COLO668 (cell line): ENCODE measurements at regions not wholly inside any gene's neighbourhood (a gene's known extent, or its start where the extent isn't known, plus 50 kb on each side); places are given as distances from the start of the nearest gene placed in this dataset.

Source experiments
- DNase-seq: peaks from one replicate; lab custom pipeline; 2025; ENCODE audit not compliant: unreplicated experiment; lab: John Stamatoyannopoulos, UW

GRCh38 chr13:22082437-22083100, 411.7 kb downstream of the FGF9 start:
- no peak for DNase-seq

DNA sequence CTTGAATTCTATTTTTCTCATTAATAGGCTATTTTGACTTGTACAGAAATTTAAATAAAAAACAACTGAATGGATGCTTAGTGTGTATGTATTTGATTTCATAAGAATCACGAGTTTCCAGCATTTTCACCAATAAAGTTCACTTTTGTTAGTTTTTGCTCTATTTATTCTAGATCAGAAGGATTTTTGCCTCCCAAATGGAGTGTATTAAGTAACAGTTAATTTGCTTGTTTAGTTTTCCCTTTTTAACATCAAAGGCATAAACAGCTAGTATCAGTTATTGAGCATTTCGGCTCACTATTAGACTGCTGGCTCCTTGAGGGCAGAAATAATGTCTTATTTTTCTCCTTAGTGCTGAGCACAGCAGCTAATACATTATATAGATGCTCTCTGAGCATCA, 414.1 kb downstream of the FGF9 start:
- DNase-seq = no peak

GRCh38 chr13:22086597-22087330, 415.9 kb downstream of the FGF9 start:
- DNase-seq = no peak

- no peak for DNase-seq
These were observed 419.2 kb downstream of the FGF9 start for GRCh38 chr13:22090106-22090505.

GRCh38 chr13:22091222-22091970, 420.5 kb downstream of the FGF9 start:
- no peak for DNase-seq

DNA sequence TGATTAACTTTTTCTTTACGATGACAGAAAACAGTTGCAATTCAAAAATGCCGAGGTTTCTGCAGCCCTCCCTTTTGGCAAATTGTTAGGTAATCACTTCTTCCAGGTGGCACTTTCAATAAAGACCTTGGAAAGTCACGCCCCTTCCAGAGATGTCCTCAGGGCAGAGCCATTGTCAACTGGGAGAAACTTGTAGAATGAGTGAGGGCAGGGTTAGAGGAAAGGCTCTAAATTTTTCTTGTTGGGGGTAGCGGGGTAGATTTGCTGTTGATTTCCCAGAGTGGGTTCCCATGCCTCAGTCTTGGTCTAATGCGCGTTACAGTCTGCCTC, 421.1 kb downstream of the FGF9 start:
- DNase-seq = no peak

DNA sequence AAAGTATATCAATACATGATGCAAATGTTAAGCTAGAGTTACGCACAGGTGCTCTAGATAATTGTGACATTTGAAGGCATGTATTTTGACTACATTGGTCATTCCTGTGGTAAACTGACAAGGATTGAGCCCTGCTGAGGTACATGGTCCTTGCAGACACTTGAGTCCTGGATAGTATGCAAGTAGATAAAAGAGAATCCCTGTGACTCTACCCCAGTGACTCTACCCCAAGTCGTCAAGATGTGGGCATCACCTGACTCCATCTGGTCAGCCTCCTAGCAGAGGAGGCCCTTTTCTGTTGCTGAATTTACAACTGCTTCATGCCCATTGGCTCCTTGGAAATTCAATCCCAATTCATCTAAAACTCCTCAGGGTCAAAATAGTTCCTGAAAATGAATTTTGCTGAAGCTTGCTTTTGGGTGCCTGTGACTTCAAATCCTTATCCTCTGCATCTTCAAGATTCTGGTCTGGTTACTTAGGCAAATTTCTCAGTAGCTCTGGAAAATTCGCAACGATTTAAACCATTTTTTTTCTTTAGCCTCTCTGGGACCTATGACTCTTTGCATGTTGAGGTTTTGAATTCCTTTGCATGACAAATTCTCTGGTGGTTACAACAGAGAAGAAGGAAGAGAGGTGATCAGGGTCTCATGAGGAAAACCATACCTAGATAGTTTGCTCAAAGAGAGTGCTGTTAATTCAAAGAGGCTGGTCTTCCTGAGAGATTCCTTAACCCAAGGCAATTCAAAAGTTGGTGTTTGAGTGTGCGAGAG, 422.1 kb downstream of the FGF9 start:
- no peak for DNase-seq

- DNase-seq = no peak
These were observed 424.9 kb downstream of the FGF9 start for GRCh38 chr13:22095794-22096193.

GRCh38 chr13:22099585-22099984, 428.7 kb downstream of the FGF9 start:
- DNase-seq = no peak

DNA sequence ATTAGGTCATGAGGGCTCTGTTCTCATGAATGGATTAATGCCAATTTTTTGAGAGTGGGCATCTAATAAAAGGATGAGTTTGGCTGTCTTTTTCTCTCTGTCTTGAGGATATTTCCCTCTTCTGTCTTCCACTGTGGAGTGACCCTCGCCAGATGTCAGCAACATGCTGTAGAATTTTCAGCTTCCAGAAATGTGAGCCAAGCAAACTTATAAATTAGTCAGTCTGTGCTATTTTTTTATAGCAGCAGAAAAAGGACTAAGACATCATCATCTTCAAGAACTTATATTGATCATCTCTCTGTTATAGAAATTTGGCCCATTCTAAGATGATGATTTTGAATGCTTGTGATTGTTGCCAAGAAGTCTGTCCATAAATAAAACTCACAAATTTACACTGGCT, 431.4 kb downstream of the FGF9 start:
- no peak for DNase-seq

DNA sequence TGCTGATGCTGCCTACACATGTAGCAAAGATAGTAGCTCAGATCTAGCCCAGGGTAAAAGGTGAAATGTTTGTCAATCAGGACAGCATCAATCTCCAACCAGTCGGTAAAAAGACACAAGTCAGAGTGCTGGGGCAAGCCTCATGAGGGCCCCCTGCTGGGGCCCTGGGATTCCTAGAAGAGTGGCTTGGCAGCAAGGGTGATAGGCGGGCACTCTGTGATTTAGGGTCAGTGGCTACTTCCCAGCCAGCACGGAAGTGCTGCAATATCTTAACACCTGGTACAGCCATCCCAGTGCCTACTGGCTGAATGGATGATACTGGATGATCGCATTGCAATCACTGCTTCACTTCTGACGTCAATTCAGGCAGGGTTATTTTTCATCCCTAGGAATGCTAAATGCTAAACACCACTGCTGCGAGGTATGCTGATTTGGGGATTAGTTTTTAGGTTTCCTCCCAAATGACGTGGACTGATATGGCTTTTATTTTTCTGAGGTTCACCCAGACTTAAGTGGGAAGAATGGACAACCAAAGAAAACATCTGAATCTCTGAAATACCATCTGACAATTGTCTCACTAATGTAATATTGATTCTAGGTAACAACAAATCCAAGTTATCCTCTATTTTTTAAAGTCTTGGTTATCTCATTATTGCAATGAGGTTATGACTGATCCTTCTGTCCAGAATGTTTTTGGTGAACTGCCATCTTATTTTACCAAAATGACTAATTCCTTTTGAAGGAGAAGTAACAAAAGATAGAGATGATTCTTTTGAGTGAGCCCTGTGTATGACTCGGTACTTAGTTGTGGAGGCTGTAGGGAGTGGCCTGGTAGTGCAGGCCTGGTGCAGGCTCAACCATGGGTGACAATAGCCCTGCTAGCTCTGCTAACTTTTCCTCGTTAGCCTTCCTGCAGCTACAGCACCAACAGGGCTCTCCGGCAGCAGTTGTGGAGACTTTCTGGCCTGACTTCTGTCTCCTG, 432.5 kb downstream of the FGF9 start:
- peak; percentile 46 for DNase-seq

DNA sequence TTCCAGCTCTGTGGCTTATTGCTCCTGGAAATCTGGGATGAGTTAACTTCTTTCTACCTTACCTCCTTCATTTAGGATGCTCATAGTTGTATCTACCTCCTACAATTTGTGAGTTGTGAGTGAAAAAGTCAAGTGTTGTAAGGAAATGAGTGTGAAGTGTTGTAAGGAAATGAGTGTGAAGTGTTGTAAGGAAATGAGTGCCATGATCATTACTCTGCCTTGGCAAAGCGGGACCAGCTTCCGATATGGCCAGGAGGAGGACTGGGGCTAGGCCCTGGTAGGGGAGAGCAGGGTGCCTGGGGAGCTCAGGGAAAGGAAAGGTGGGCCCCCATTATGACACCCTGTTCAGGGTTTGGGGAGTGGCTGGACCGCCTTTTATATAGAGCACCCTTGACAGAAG, 435.2 kb downstream of the FGF9 start:
- no peak for DNase-seq

DNA sequence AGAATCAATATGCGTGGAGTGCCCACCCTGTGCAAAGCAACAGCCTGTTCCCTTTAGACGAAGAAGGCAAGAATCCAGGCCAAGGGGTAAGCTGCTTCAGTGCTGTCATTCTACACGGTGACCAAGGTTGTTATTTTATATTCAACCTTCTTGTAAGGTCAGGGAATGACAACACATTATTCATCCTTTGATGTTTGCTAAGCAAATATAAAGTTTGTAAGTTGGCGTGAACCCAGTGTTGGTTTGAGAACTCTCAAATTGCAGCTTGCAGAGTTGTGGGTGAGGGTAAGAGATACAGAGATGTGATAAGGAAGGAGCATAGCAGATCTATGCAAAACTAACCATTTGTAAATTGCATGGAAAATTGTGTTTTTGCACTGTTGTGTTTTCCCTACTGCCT, 436.7 kb downstream of the FGF9 start:
- DNase-seq = no peak

GRCh38 chr13:22108283-22108942, 437.5 kb downstream of the FGF9 start:
- DNase-seq = no peak

GRCh38 chr13:22108979-22109378, 438.1 kb downstream of the FGF9 start:
- no peak for DNase-seq

GRCh38 chr13:22110368-22110767, 439.5 kb downstream of the FGF9 start:
- DNase-seq = no peak

GRCh38 chr13:22111152-22111783, 440.4 kb downstream of the FGF9 start:
- DNase-seq = no peak

GRCh38 chr13:22111961-22112360, 441.1 kb downstream of the FGF9 start:
- DNase-seq = no peak
